B cell (primary cell): ENCODE measurements at regions not wholly inside any gene's neighbourhood (a gene's known extent, or its start where the extent isn't known, plus 50 kb on each side); places are given as distances from the start of the nearest gene placed in this dataset.

ENCODE experiments used
- ATAC-seq: fragments of 200-7000 bp; cut with Tn5 transposase; one replicate; pipeline ENCODE4 v1.10.0; 2021; ENCODE audit warnings: low read depth, mild to moderate bottlenecking, moderate number of reproducible peaks, moderate library complexity
- CTCF ChIA-PET: fragments of 350-600 bp; sonication (Branson Sonifier 250); formaldehyde crosslinking; loops from one replicate; lab custom pipeline; 2021; ENCODE audit warnings: antibody characterized with exemption, inconsistent platforms; lab: Charles Lee
- POLR2A ChIA-PET: fragments of 350-600 bp; sonication (Branson Sonifier 250); formaldehyde crosslinking; loops from one replicate; lab custom pipeline; 2021; ENCODE audit warnings: antibody characterized with exemption; lab: Charles Lee
- DNase-seq: peaks from one replicate; pipeline ENCODE4 v3.0.0; 2013
- H2AFZ ChIP-seq: 2 replicates; pipeline ENCODE4 v1.6.1; 2012; ENCODE audit warnings: mild to moderate bottlenecking, low read depth, low read length; ENCODE audit not compliant: insufficient read depth, poor library complexity, severe bottlenecking
- H3K27ac ChIP-seq, 2 donors: 1 replicate in 1 of 2; 2 replicates in 1 of 2; pipeline ENCODE4 v1.5.1; 2012 to 2013; ENCODE audit warnings: low read length in 2 of 2, mild to moderate bottlenecking in 2 of 2, moderate library complexity in 1 of 2
- H3K27me3 ChIP-seq, 4 experiments: fragments of 200-600 bp in 1 of 4; sonication (generic) in 1 of 4; replicated peaks in 1 of 4; 1 replicate in 2 of 4; 2 replicates in 2 of 4; pipeline versions ENCODE4 v1.6.1 to v1.7.0; 2013 to 2016; ENCODE audit warnings: low read length in 3 of 4, mild to moderate bottlenecking in 2 of 4, mixed read lengths in 1 of 4, moderate library complexity in 1 of 4; ENCODE audit not compliant: insufficient read depth in 4 of 4, control insufficient read depth in 3 of 4; ENCODE audit errors: control extremely low read depth in 1 of 4
- H3K36me3 ChIP-seq, 2 experiments: replicated peaks in 1 of 2; 1 replicate in 1 of 2; 2 replicates in 1 of 2; pipeline versions ENCODE4 v1.6.1 to v1.7.1; 2013; ENCODE audit warnings: low read length in 1 of 2; ENCODE audit not compliant: insufficient read depth in 2 of 2, control insufficient read depth in 1 of 2; ENCODE audit errors: control extremely low read depth in 1 of 2, extremely low read depth in 1 of 2
- H3K4me1 ChIP-seq, 2 donors: fragments of 200-600 bp in 1 of 2; sonication (generic) in 1 of 2; 1 replicate in 1 of 2; 2 replicates in 1 of 2; pipeline versions ENCODE4 v1.5.1 to v1.6.1; 2013 to 2017; ENCODE audit warnings: low read length in 2 of 2; ENCODE audit not compliant: control insufficient read depth in 2 of 2, insufficient read depth in 2 of 2
- H3K4me2 ChIP-seq: replicated peaks from 2 replicates; pipeline ENCODE3; 2012; ENCODE audit warnings: mild to moderate bottlenecking, low read depth, low read length; ENCODE audit not compliant: poor library complexity, severe bottlenecking
- H3K4me3 ChIP-seq, 5 experiments: fragments of 200-600 bp in 1 of 5; sonication (generic) in 1 of 5; 1 replicate in 3 of 5; 2 replicates in 2 of 5; pipeline versions ENCODE4 v1.5.1 to v1.7.0; 2011 to 2016; ENCODE audit warnings: low read length in 4 of 5, mild to moderate bottlenecking in 4 of 5, low read depth in 2 of 5, control low read depth in 1 of 5, moderate library complexity in 1 of 5; ENCODE audit not compliant: insufficient read depth in 1 of 5; ENCODE audit errors: control extremely low read depth in 1 of 5, extremely low read depth in 1 of 5
- H3K79me2 ChIP-seq: fragments of 200-600 bp; sonication (generic); one replicate; pipeline ENCODE4 v1.6.0; 2016; ENCODE audit warnings: low read length; ENCODE audit not compliant: control insufficient read depth, insufficient read depth
- H3K9ac ChIP-seq: fragments of 200-600 bp; sonication (generic); 2 replicates; pipeline ENCODE4 v1.6.1; 2017; ENCODE audit warnings: mild to moderate bottlenecking, low read length, moderate library complexity
- H3K9me3 ChIP-seq, 3 donors: one replicate each; pipeline versions ENCODE4 v1.6.1 to v1.7.1; 2013; ENCODE audit warnings: low read length in 2 of 3; ENCODE audit not compliant: control insufficient read depth in 2 of 3, insufficient read depth in 1 of 3; ENCODE audit errors: control extremely low read depth in 1 of 3
- H4K20me1 ChIP-seq: 2 replicates; pipeline ENCODE4 v1.6.0; 2012; ENCODE audit warnings: mild to moderate bottlenecking, low read length; ENCODE audit not compliant: insufficient read depth, control insufficient read depth, poor library complexity, severe bottlenecking
- H3K27ac Mint-ChIP-seq: one replicate; pipeline ENCODE4 v1.8.0; 2021; ENCODE audit warnings: mixed read lengths
- H3K27me3 Mint-ChIP-seq: one replicate; pipeline ENCODE4 v1.8.0; 2021; ENCODE audit warnings: mixed read lengths
- H3K4me1 Mint-ChIP-seq: one replicate; pipeline ENCODE4 v1.8.0; 2021; ENCODE audit warnings: mixed read lengths
- H3K4me3 Mint-ChIP-seq: one replicate; pipeline ENCODE4 v1.8.0; 2021; ENCODE audit warnings: mixed read lengths
- H3K9me3 Mint-ChIP-seq: one replicate; pipeline ENCODE4 v1.8.0; 2022; ENCODE audit warnings: mixed read lengths; ENCODE audit not compliant: insufficient read depth
- EZH2 ChIP-seq: IDR thresholded peaks from 2 replicates; pipeline ENCODE4 v1.6.1; 2012; ENCODE audit warnings: borderline replicate concordance, low read depth, mild to moderate bottlenecking, moderate library complexity, low read length; ENCODE audit not compliant: insufficient read depth, poor library complexity, severe bottlenecking
- WGBS: methylation state at CpG from one replicate; pipeline ENCODE4 v1.1.5; 2013; ENCODE audit warnings: missing lambda C conversion rate; ENCODE audit not compliant: insufficient coverage; 5-methylcytosine and 5-hydroxymethylcytosine counted together
- intact Hi-C: fragments of 100-400 bp; cut with micrococcal nuclease; formaldehyde crosslinking; loops from one replicate; pipeline ENCODE4 v1.10.0; 2022
- TF ChIP-seq, protein P1 (sequence below): fragments of 200-600 bp; IDR thresholded peaks from one replicate; pipeline ENCODE4 v1.8.0; 2022; ENCODE audit warnings: antibody characterized with exemption, mild to moderate bottlenecking

DNA sequence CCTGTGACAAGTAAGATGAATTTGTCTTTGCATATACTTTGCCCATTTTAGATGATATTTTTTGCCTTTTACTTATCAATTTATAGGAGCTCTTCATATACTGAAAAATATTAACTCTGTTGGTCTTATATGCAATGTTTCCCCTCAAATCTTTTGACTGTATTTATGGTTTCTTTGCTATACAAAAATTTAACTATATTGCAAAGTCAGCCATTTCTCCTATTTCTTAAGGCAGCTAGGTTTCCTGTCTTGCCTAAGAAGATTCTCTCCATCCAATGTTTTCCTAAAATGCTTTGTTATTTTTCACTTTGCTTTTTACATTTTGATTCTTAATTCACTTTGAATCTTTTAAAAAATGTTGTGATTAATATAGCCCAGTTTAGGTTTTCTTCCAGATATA, 273.1 kb downstream of the NSG2 start:
- Mint-ChIP-seq H3K4me1 (no peaks in the 10 kb centered on the region), H3K27ac (no peak overlapping the region), H3K9me3 (no peaks in the 10 kb centered on the region), H3K27me3 (peaks cover 31% of the 10 kb centered on the region), H3K4me3 (no peak overlapping the region)
- DNase-seq = no peak
- Histone ChIP-seq H3K27me3 (peaks cover 0 to 6% (median 0%) of the 10 kb centered on the region in 4 experiments), H3K36me3 (no peaks in the 10 kb centered on the region), H3K79me2 (no peaks in the 10 kb centered on the region), H4K20me1 (no peaks in the 10 kb centered on the region), H3K9me3 (peaks cover 0 to 3% (median 0%) of the 10 kb centered on the region in 3 donors), H2AFZ (no peak overlapping the region), H3K27ac (no peak overlapping the region), H3K9ac (no peak overlapping the region), H3K4me2 (no peak overlapping the region), H3K4me3 (no peak overlapping the region), H3K4me1 (no peaks in the 10 kb centered on the region)
- no peak for TF ChIP-seq EZH2
- TF ChIP-seq, protein P1, sequence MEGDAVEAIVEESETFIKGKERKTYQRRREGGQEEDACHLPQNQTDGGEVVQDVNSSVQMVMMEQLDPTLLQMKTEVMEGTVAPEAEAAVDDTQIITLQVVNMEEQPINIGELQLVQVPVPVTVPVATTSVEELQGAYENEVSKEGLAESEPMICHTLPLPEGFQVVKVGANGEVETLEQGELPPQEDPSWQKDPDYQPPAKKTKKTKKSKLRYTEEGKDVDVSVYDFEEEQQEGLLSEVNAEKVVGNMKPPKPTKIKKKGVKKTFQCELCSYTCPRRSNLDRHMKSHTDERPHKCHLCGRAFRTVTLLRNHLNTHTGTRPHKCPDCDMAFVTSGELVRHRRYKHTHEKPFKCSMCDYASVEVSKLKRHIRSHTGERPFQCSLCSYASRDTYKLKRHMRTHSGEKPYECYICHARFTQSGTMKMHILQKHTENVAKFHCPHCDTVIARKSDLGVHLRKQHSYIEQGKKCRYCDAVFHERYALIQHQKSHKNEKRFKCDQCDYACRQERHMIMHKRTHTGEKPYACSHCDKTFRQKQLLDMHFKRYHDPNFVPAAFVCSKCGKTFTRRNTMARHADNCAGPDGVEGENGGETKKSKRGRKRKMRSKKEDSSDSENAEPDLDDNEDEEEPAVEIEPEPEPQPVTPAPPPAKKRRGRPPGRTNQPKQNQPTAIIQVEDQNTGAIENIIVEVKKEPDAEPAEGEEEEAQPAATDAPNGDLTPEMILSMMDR = no peak
- POLR2A ChIA-PET = no interaction called here
- ATAC-seq = no peak
- CTCF ChIA-PET = no interaction called here
- intact Hi-C loops = no loop called here

DNA sequence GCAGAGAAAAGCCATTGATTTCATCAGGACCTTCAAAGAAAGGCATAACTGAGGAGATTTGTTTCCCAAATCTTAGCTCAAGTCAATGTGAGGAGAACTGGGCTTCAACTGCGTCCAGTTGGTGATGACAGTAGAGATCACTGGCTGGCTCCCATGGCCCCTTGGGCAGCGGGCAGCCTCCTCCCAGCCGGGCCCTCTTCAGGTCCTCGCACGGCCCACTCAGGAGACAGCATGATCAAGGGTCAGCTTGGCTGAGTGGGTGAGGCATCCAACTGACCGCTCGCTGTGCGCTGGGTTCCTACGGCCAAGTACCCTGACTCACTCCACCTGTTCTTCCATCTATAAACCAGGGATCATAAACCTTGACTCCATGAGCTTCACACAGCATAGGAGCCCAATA, 274.0 kb downstream of the NSG2 start:
- Histone ChIP-seq H3K27ac (no peak overlapping the region), H3K36me3 (no peaks in the 10 kb centered on the region), H2AFZ (no peak overlapping the region), H3K4me2 (no peak overlapping the region), H3K27me3 (peaks cover 0 to 5% (median 0%) of the 10 kb centered on the region in 4 experiments), H3K9ac (no peak overlapping the region), H3K79me2 (no peaks in the 10 kb centered on the region), H3K4me1 (no peaks in the 10 kb centered on the region), H3K4me3 (no peak overlapping the region), H4K20me1 (no peaks in the 10 kb centered on the region), H3K9me3 (peaks cover 0 to 3% (median 0%) of the 10 kb centered on the region in 3 donors)
- ChIA-PET CTCF (no interaction called here), POLR2A (no interaction called here)
- intact Hi-C loops = no loop called here
- ATAC-seq (no peak), DNase-seq (no peak)
- no peak overlapping the region for H3K4me3 Mint-ChIP-seq
- H3K27ac Mint-ChIP-seq = no peak overlapping the region
- TF ChIP-seq EZH2 = no peak
- TF ChIP-seq, protein P1 = no peak
- 84% methylated on average over 9 of the region's 9 CpGs for WGBS
- no peaks in the 10 kb centered on the region for H3K9me3 Mint-ChIP-seq
- peaks cover 33% of the 10 kb centered on the region for H3K27me3 Mint-ChIP-seq
- H3K4me1 Mint-ChIP-seq = no peaks in the 10 kb centered on the region
